ENCODE measurements at regions not wholly inside any gene's neighbourhood (a gene's known extent, or its start where the extent isn't known, plus 50 kb on each side); places are given as distances from the start of the nearest gene placed in this dataset.

GRCh38 chr2:66073172-66073571 is 361.8 kb upstream of the MEIS1 start:
- WGBS (ENCODE audit: low lambda C conversion rate), result 3% methylated on average over 4 of the region's 4 CpGs
- FAIRE-seq, result no peak
- no TSS peak for BruUV-seq (replicated peaks)
- ChIA-PET CTCF (ENCODE audit: low intra/inter-chr PET ratio, low total read pairs) (no interaction called here), POLR2A (no interaction called here)
- intact Hi-C loops (cut with micrococcal nuclease; ENCODE audit: unreplicated experiment) (no loop called here), in situ Hi-C loops (cut with HindIII; ENCODE audit: extremely low pct_ligation_motif_present, low pct_unique_long_range_greater_than_20kb) (no loop called here)
- no peak overlapping the region for H3K27ac ChIP-seq (ENCODE audit: extremely low read length, insufficient read depth, low read length)
- H3K79me2 ChIP-seq (ENCODE audit: insufficient read depth, low read length), result no peaks in the 10 kb centered on the region
- H3K9ac ChIP-seq (ENCODE audit: insufficient read depth, low read depth, low read length), result no peak overlapping the region
- no peaks in the 10 kb centered on the region for H3K4me1 ChIP-seq (ENCODE audit: insufficient read depth, low read length)
- H2AFZ ChIP-seq (ENCODE audit: low read length), result no peak overlapping the region
- no peak for TF ChIP-seq CHCHD3 (CRISPR knock-in tag; IDR thresholded peaks at IDR 0.05)
- no peak for TF ChIP-seq GATAD2A (CRISPR knock-in tag; IDR thresholded peaks at IDR 0.05)
- no peak for TF ChIP-seq ZNF136 (CRISPR knock-in tag; IDR thresholded peaks at IDR 0.05; ENCODE audit: low read depth)
- TF ChIP-seq TBP (CRISPR knock-in tag; IDR thresholded peaks at IDR 0.05), result no peak
- TF ChIP-seq ZNF749 (CRISPR knock-in tag; IDR thresholded peaks at IDR 0.05; ENCODE audit: borderline replicate concordance), result no peak
- no peak for TF ChIP-seq TERF1 (CRISPR knock-in tag; IDR thresholded peaks at IDR 0.05)
- no peak for TF ChIP-seq MXD1 (CRISPR knock-in tag; IDR thresholded peaks at IDR 0.05)
- TF ChIP-seq ZNF720 (CRISPR knock-in tag; IDR thresholded peaks at IDR 0.05), result no peak
- TF ChIP-seq ZNF337 (CRISPR knock-in tag; IDR thresholded peaks at IDR 0.05; ENCODE audit: borderline replicate concordance, low read depth), result no peak
- TF ChIP-seq RFX5 (IDR thresholded peaks at IDR 0.05; ENCODE audit: low read depth, low read length), result no peak
- no peak for TF ChIP-seq RARA (CRISPR knock-in tag; IDR thresholded peaks at IDR 0.05)
- TF ChIP-seq REL (CRISPR knock-in tag; conservative IDR thresholded peaks at IDR 0.05), result no peak
- TF ChIP-seq ZNF138 (CRISPR knock-in tag; IDR thresholded peaks at IDR 0.05; ENCODE audit: low read depth), result no peak
- no peak for TF ChIP-seq NFKB2 (CRISPR knock-in tag; IDR thresholded peaks at IDR 0.05; ENCODE audit: borderline replicate concordance)
- TF ChIP-seq ZBTB7B (CRISPR knock-in tag; IDR thresholded peaks at IDR 0.05), result no peak
- TF ChIP-seq ZIK1 (CRISPR knock-in tag; IDR thresholded peaks at IDR 0.05; ENCODE audit: borderline replicate concordance, low read depth), result no peak
- TF ChIP-seq CBFB (CRISPR knock-in tag; IDR thresholded peaks at IDR 0.05), result no peak
- no peak for TF ChIP-seq FOXM1 (CRISPR knock-in tag; IDR thresholded peaks at IDR 0.05)
- TF ChIP-seq MED1 (CRISPR knock-in tag; IDR thresholded peaks at IDR 0.05), result no peak
- no peak for TF ChIP-seq MZF1 (CRISPR knock-in tag; IDR thresholded peaks at IDR 0.05; ENCODE audit: borderline replicate concordance)
- H3K9me3 ChIP-seq (ENCODE audit: low read length), result no peaks in the 10 kb centered on the region
- H3K4me2 ChIP-seq (ENCODE audit: low read depth, low read length), result no peak overlapping the region
- H3K27me3 ChIP-seq (ENCODE audit: control insufficient read depth in 1 of 2, insufficient read depth in 2 of 2, low read length in 2 of 2), result peaks cover 0 to 5% of the 10 kb centered on the region in 2 experiments; a peak in 1 of 5 replicates
- no peak for ATAC-seq
- H3K36me3 ChIP-seq (replicated peaks in 1 of 2; ENCODE audit: control insufficient read depth in 1 of 2, insufficient read depth in 2 of 2, low read length in 2 of 2), result no peaks in the 10 kb centered on the region
- no peak overlapping the region for H3K4me3 ChIP-seq (replicated peaks in 1 of 3; ENCODE audit: insufficient read depth in 1 of 3, low read depth in 2 of 3, low read length in 3 of 3)
- no peaks in the 10 kb centered on the region for H4K20me1 ChIP-seq (ENCODE audit: insufficient read depth, low read length)
- no peak for DNase-seq (ENCODE audit: low spot score)
